ENCODE measurements at regions not wholly inside any gene's neighbourhood (a gene's known extent, or its start where the extent isn't known, plus 50 kb on each side); places are given as distances from the start of the nearest gene placed in this dataset.
"Not testable (repeated sequence)": the region's sequence is repeated elsewhere in the genome, so short reads cannot be mapped to it uniquely, and the experiment has no call there.

- H3K4me1 Mint-ChIP-seq (ENCODE audit: low read depth); H3K27ac Mint-ChIP-seq; H3K4me3 Mint-ChIP-seq; H3K36me3 Mint-ChIP-seq (ENCODE audit: low read depth); H3K27me3 Mint-ChIP-seq: not testable (repeated sequence)
- peaks cover 13% of the 10 kb centered on the region for H3K9me3 Mint-ChIP-seq
Observed at GRCh38 chr18:60239024-60239710, 133.4 kb downstream of the MC4R start.

GRCh38 chr18:60235164-60235563 is 137.4 kb downstream of the MC4R start:
- no peaks in the 10 kb centered on the region for H3K27me3 Mint-ChIP-seq

GRCh38 chr18:60232541-60232940 is 140.0 kb downstream of the MC4R start:
- H3K36me3 Mint-ChIP-seq (ENCODE audit: low read depth), result no peaks in the 10 kb centered on the region
- H3K27ac Mint-ChIP-seq, result no peak overlapping the region
- H3K4me3 Mint-ChIP-seq, result no peak overlapping the region
- H3K27me3 Mint-ChIP-seq, result no peaks in the 10 kb centered on the region
- no peaks in the 10 kb centered on the region for H3K4me1 Mint-ChIP-seq (ENCODE audit: low read depth)
- H3K9me3 Mint-ChIP-seq, result peaks cover 3% of the 10 kb centered on the region

More at GRCh38 chr18:60235164-60235563, 137.4 kb downstream of the MC4R start:
- H3K27ac Mint-ChIP-seq, result no peak overlapping the region
- no peaks in the 10 kb centered on the region for H3K36me3 Mint-ChIP-seq (ENCODE audit: low read depth)
- H3K4me1 Mint-ChIP-seq (ENCODE audit: low read depth), result no peaks in the 10 kb centered on the region
- H3K9me3 Mint-ChIP-seq, result no peaks in the 10 kb centered on the region
- no peak overlapping the region for H3K4me3 Mint-ChIP-seq

- no peak overlapping the region for H3K27ac Mint-ChIP-seq
- H3K36me3 Mint-ChIP-seq (ENCODE audit: low read depth), result no peaks in the 10 kb centered on the region
- no peak overlapping the region for H3K4me3 Mint-ChIP-seq
- H3K27me3 Mint-ChIP-seq, result no peaks in the 10 kb centered on the region
- H3K4me1 Mint-ChIP-seq (ENCODE audit: low read depth), result no peaks in the 10 kb centered on the region
- peaks cover 6% of the 10 kb centered on the region for H3K9me3 Mint-ChIP-seq
Observed at GRCh38 chr18:60228609-60229595, 143.7 kb downstream of the MC4R start.

- Mint-ChIP-seq H3K27me3 (no peaks in the 10 kb centered on the region), H3K4me3 (no peak overlapping the region), H3K9me3 (no peaks in the 10 kb centered on the region), H3K27ac (no peak overlapping the region), H3K4me1 (ENCODE audit: low read depth) (no peaks in the 10 kb centered on the region), H3K36me3 (ENCODE audit: low read depth) (no peaks in the 10 kb centered on the region)
Observed at GRCh38 chr18:60215432-60215831, 157.1 kb downstream of the MC4R start.

GRCh38 chr18:60209042-60209441 is 163.5 kb downstream of the MC4R start:
- Mint-ChIP-seq H3K27me3 (no peaks in the 10 kb centered on the region), H3K36me3 (ENCODE audit: low read depth) (no peaks in the 10 kb centered on the region), H3K4me3 (no peak overlapping the region), H3K4me1 (ENCODE audit: low read depth) (no peaks in the 10 kb centered on the region), H3K27ac (no peak overlapping the region), H3K9me3 (no peaks in the 10 kb centered on the region)

- Mint-ChIP-seq H3K4me1 (ENCODE audit: low read depth) (no peaks in the 10 kb centered on the region), H3K27me3 (no peaks in the 10 kb centered on the region), H3K9me3 (no peaks in the 10 kb centered on the region), H3K27ac (no peak overlapping the region), H3K4me3 (no peak overlapping the region), H3K36me3 (ENCODE audit: low read depth) (no peaks in the 10 kb centered on the region)
Observed at GRCh38 chr18:60202708-60203107, 169.9 kb downstream of the MC4R start.

GRCh38 chr18:60200558-60200957 is 172.0 kb downstream of the MC4R start:
- no peaks in the 10 kb centered on the region for H3K4me1 Mint-ChIP-seq (ENCODE audit: low read depth)
- H3K9me3 Mint-ChIP-seq, result no peaks in the 10 kb centered on the region
- H3K36me3 Mint-ChIP-seq (ENCODE audit: low read depth), result no peaks in the 10 kb centered on the region
- no peaks in the 10 kb centered on the region for H3K27me3 Mint-ChIP-seq
- H3K4me3 Mint-ChIP-seq, result no peak overlapping the region
- no peak overlapping the region for H3K27ac Mint-ChIP-seq

GRCh38 chr18:60199505-60199904 is 173.1 kb downstream of the MC4R start:
- H3K4me1 Mint-ChIP-seq (ENCODE audit: low read depth), result no peaks in the 10 kb centered on the region
- no peak overlapping the region for H3K27ac Mint-ChIP-seq
- H3K9me3 Mint-ChIP-seq, result no peaks in the 10 kb centered on the region
- H3K4me3 Mint-ChIP-seq, result no peak overlapping the region
- no peaks in the 10 kb centered on the region for H3K27me3 Mint-ChIP-seq
- H3K36me3 Mint-ChIP-seq (ENCODE audit: low read depth), result no peaks in the 10 kb centered on the region

GRCh38 chr18:60197671-60198462 is 174.7 kb downstream of the MC4R start:
- Mint-ChIP-seq H3K9me3 (no peaks in the 10 kb centered on the region), H3K27ac (no peak overlapping the region), H3K4me3 (no peak overlapping the region), H3K36me3 (ENCODE audit: low read depth) (no peaks in the 10 kb centered on the region), H3K27me3 (no peaks in the 10 kb centered on the region), H3K4me1 (ENCODE audit: low read depth) (no peaks in the 10 kb centered on the region)

- H3K9me3 Mint-ChIP-seq, result no peaks in the 10 kb centered on the region
- H3K36me3 Mint-ChIP-seq (ENCODE audit: low read depth), result no peaks in the 10 kb centered on the region
- no peaks in the 10 kb centered on the region for H3K27me3 Mint-ChIP-seq
- H3K4me3 Mint-ChIP-seq, result no peak overlapping the region
- H3K4me1 Mint-ChIP-seq (ENCODE audit: low read depth), result no peaks in the 10 kb centered on the region
- no peak overlapping the region for H3K27ac Mint-ChIP-seq
Observed at GRCh38 chr18:60196836-60197606, 175.6 kb downstream of the MC4R start.

GRCh38 chr18:60193780-60194179 is 178.8 kb downstream of the MC4R start:
- H3K27me3 Mint-ChIP-seq, result no peaks in the 10 kb centered on the region
- no peaks in the 10 kb centered on the region for H3K36me3 Mint-ChIP-seq (ENCODE audit: low read depth)
- no peaks in the 10 kb centered on the region for H3K4me1 Mint-ChIP-seq (ENCODE audit: low read depth)
- H3K27ac Mint-ChIP-seq, result no peak overlapping the region
- H3K4me3 Mint-ChIP-seq, result no peak overlapping the region
- no peaks in the 10 kb centered on the region for H3K9me3 Mint-ChIP-seq

- Mint-ChIP-seq H3K4me1 (ENCODE audit: low read depth) (no peaks in the 10 kb centered on the region), H3K4me3 (no peak overlapping the region), H3K27ac (no peak overlapping the region), H3K36me3 (ENCODE audit: low read depth) (no peaks in the 10 kb centered on the region), H3K27me3 (no peaks in the 10 kb centered on the region), H3K9me3 (no peaks in the 10 kb centered on the region)
Observed at GRCh38 chr18:60191926-60192325, 180.6 kb downstream of the MC4R start.

GRCh38 chr18:60189856-60190255 is 182.7 kb downstream of the MC4R start:
- Mint-ChIP-seq H3K4me1 (ENCODE audit: low read depth) (no peaks in the 10 kb centered on the region), H3K27ac (no peak overlapping the region), H3K36me3 (ENCODE audit: low read depth) (no peaks in the 10 kb centered on the region), H3K4me3 (no peak overlapping the region), H3K27me3 (no peaks in the 10 kb centered on the region), H3K9me3 (no peaks in the 10 kb centered on the region)

Measured in stimulated activated naive CD8-positive, alpha-beta T cell treated with anti-CD3 and anti-CD28 coated beads, Interleukin-15, Interleukin-2, amounts not matched to agents 100 ng/mL and 50 ng/mL, for 24 hours (primary cell).